Fibroblast of lung (primary cell): ENCODE measurements at regions not wholly inside any gene's neighbourhood (a gene's known extent, or its start where the extent isn't known, plus 50 kb on each side); places are given as distances from the start of the nearest gene placed in this dataset.

Experiments
- DNase-seq, 2 donors: peaks; one replicate each; pipeline versions ENCODE4 v3.0.0 to v3.0.0-alpha.2; 2010; ENCODE audit warnings: low read depth in 2 of 2
- H2AFZ ChIP-seq: 2 replicates; pipeline ENCODE4 v1.5.1; 2012; ENCODE audit warnings: low read length, control low read depth, inconsistent platforms
- H3K27ac ChIP-seq: 2 replicates; pipeline ENCODE4 v1.5.1; 2011; ENCODE audit warnings: low read length, control low read depth; ENCODE audit not compliant: insufficient read depth
- H3K27me3 ChIP-seq: 2 replicates; pipeline ENCODE4 v1.5.1; 2011; ENCODE audit warnings: mild to moderate bottlenecking, low read length; ENCODE audit not compliant: control insufficient read depth, insufficient read depth
- H3K36me3 ChIP-seq: 2 replicates; pipeline ENCODE4 v1.5.1; 2011; ENCODE audit warnings: low read length; ENCODE audit not compliant: control insufficient read depth, insufficient read depth
- H3K4me1 ChIP-seq: 2 replicates; pipeline ENCODE4 v1.5.1; 2011; ENCODE audit warnings: low read length; ENCODE audit not compliant: control insufficient read depth, insufficient read depth; ENCODE audit errors: extremely low read depth
- H3K4me2 ChIP-seq: 2 replicates; pipeline ENCODE4 v1.5.1; 2011; ENCODE audit warnings: low read length, control low read depth; ENCODE audit not compliant: insufficient read depth; ENCODE audit errors: extremely low read depth
- H3K4me3 ChIP-seq, 4 experiments: fragments of 200-600 bp in 1 of 4; sonication (generic) in 1 of 4; replicated peaks in 1 of 4; 2 replicates each; pipeline ENCODE4 v1.5.1; 2011 to 2016; ENCODE audit warnings: low read length in 4 of 4, low read depth in 3 of 4, mild to moderate bottlenecking in 3 of 4, control low read depth in 2 of 4, inconsistent platforms in 1 of 4, mixed read lengths in 1 of 4; ENCODE audit not compliant: insufficient read depth in 1 of 4; ENCODE audit errors: control extremely low read depth in 1 of 4
- H3K79me2 ChIP-seq: 2 replicates; pipeline ENCODE4 v1.5.1; 2012; ENCODE audit warnings: mild to moderate bottlenecking, low read length, inconsistent platforms; ENCODE audit not compliant: control insufficient read depth, insufficient read depth
- H3K9ac ChIP-seq: 2 replicates; pipeline ENCODE4 v1.5.1; 2011; ENCODE audit warnings: mild to moderate bottlenecking, low read length, control low read depth; ENCODE audit not compliant: insufficient read depth
- H3K9me3 ChIP-seq: 2 replicates; pipeline ENCODE4 v1.5.1; 2012; ENCODE audit warnings: low read depth, low read length; ENCODE audit not compliant: control insufficient read depth, insufficient read depth
- H4K20me1 ChIP-seq: 2 replicates; pipeline ENCODE4 v1.5.1; 2011; ENCODE audit warnings: low read length; ENCODE audit not compliant: control insufficient read depth, insufficient read depth; ENCODE audit errors: extremely low read depth
- CTCF ChIP-seq, 2 donors: IDR thresholded peaks in 1 of 2; conservative IDR thresholded peaks in 1 of 2; 1 replicate in 1 of 2; 2 replicates in 1 of 2; pipeline ENCODE4 v1.5.1; 2011 to 2012; ENCODE audit warnings: low read length in 2 of 2, control low read depth in 1 of 2, inconsistent platforms in 1 of 2, low read depth in 1 of 2, mild to moderate bottlenecking in 1 of 2
- EZH2 ChIP-seq: IDR thresholded peaks from 2 replicates; pipeline ENCODE4 v1.5.1; 2012; ENCODE audit warnings: low read length, control low read depth, mild to moderate bottlenecking; ENCODE audit errors: missing control alignments

DNA sequence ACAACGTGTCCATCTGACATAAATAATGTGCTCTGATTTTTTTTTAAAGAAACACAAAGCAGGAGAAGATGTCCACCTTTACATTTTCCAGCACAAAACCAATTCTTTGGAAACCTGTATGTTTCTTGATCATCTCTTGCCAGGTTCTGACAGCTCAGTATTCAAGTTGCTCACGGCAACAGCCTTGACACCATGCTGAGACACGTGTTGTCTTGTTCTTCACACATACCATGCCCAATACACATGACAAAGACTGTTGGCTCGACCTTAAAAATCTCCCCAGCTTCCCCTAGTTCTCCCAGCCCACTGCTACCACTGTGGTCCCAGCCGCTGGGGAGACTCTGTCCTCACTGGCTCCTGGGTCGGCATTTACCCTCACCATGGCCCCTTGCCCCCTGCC lies 518.9 kb downstream of the PREX1 start:
- H3K4me1 ChIP-seq: no peaks in the 10 kb centered on the region
- no peaks in the 10 kb centered on the region for H3K9me3 ChIP-seq
- H3K27me3 ChIP-seq: peaks cover 9% of the 10 kb centered on the region
- no peak overlapping the region for H3K27ac ChIP-seq
- TF ChIP-seq CTCF (conservative IDR thresholded peaks at IDR 0.05 in 1 of 2, IDR thresholded peaks at IDR 0.05 in 1 of 2; ENCODE audit: low read depth in 1 of 2, low read length in 2 of 2): no peak
- TF ChIP-seq EZH2: no peak
- H3K36me3 ChIP-seq: no peaks in the 10 kb centered on the region
- H3K4me3 ChIP-seq: no peak overlapping the region
- H4K20me1 ChIP-seq: no peaks in the 10 kb centered on the region
- no peak overlapping the region for H2AFZ ChIP-seq
- H3K9ac ChIP-seq: no peak overlapping the region
- no peaks in the 10 kb centered on the region for H3K79me2 ChIP-seq
- DNase-seq: no peak
- no peak overlapping the region for H3K4me2 ChIP-seq

- no peaks in the 10 kb centered on the region for H4K20me1 ChIP-seq
- H3K27me3 ChIP-seq: peaks cover 9% of the 10 kb centered on the region
- H3K4me2 ChIP-seq: no peak overlapping the region
- no peak for TF ChIP-seq EZH2
- no peak for TF ChIP-seq CTCF (conservative IDR thresholded peaks at IDR 0.05 in 1 of 2, IDR thresholded peaks at IDR 0.05 in 1 of 2; ENCODE audit: low read depth in 1 of 2, low read length in 2 of 2)
- DNase-seq: no peak
- H3K79me2 ChIP-seq: no peaks in the 10 kb centered on the region
- H3K27ac ChIP-seq: no peak overlapping the region
- no peaks in the 10 kb centered on the region for H3K9me3 ChIP-seq
- no peak overlapping the region for H2AFZ ChIP-seq
- H3K36me3 ChIP-seq: no peaks in the 10 kb centered on the region
- no peak overlapping the region for H3K9ac ChIP-seq
- H3K4me1 ChIP-seq: no peaks in the 10 kb centered on the region
- H3K4me3 ChIP-seq: no peak overlapping the region
Measured at GRCh38 chr20:48308232-48308781, 519.5 kb downstream of the PREX1 start.

GRCh38 chr20:48307277-48307676 lies 520.5 kb downstream of the PREX1 start:
- H3K9me3 ChIP-seq: no peaks in the 10 kb centered on the region
- TF ChIP-seq EZH2: no peak
- TF ChIP-seq CTCF (conservative IDR thresholded peaks at IDR 0.05 in 1 of 2, IDR thresholded peaks at IDR 0.05 in 1 of 2; ENCODE audit: low read depth in 1 of 2, low read length in 2 of 2): no peak
- no peaks in the 10 kb centered on the region for H3K36me3 ChIP-seq
- no peaks in the 10 kb centered on the region for H3K4me1 ChIP-seq
- no peak overlapping the region for H3K4me3 ChIP-seq
- H4K20me1 ChIP-seq: no peaks in the 10 kb centered on the region
- H2AFZ ChIP-seq: no peak overlapping the region
- DNase-seq: no peak
- H3K27ac ChIP-seq: no peak overlapping the region
- H3K4me2 ChIP-seq: no peak overlapping the region
- H3K79me2 ChIP-seq: no peaks in the 10 kb centered on the region
- peaks cover 9% of the 10 kb centered on the region for H3K27me3 ChIP-seq
- H3K9ac ChIP-seq: no peak overlapping the region
